HCT116 (cell line): ENCODE measurements at regions not wholly inside any gene's neighbourhood (a gene's known extent, or its start where the extent isn't known, plus 50 kb on each side); places are given as distances from the start of the nearest gene placed in this dataset.

Source experiments
- POLR2A ChIP-seq: IDR thresholded peaks from 2 replicates; pipeline ENCODE4 v1.7.0; 2011; ENCODE audit warnings: borderline replicate concordance; ENCODE audit not compliant: insufficient read depth, insufficient read length; ENCODE audit errors: extremely low read depth
- TF ChIP-seq, protein P1 (sequence below), 3 experiments: fragments of 200-600 bp in 1 of 3; sonication (generic) in 1 of 3; IDR thresholded peaks in 2 of 3; conservative IDR thresholded peaks in 1 of 3; 2 replicates each; pipeline ENCODE4 v1.5.1; 2012 to 2017; ENCODE audit warnings: low read depth in 2 of 3, low read length in 2 of 3, antibody characterized with exemption in 1 of 3, borderline replicate concordance in 1 of 3, control low read depth in 1 of 3, mild to moderate bottlenecking in 1 of 3, mixed read lengths in 1 of 3, mixed run types in 1 of 3, moderate library complexity in 1 of 3; ENCODE audit not compliant: insufficient read depth in 1 of 3

DNA sequence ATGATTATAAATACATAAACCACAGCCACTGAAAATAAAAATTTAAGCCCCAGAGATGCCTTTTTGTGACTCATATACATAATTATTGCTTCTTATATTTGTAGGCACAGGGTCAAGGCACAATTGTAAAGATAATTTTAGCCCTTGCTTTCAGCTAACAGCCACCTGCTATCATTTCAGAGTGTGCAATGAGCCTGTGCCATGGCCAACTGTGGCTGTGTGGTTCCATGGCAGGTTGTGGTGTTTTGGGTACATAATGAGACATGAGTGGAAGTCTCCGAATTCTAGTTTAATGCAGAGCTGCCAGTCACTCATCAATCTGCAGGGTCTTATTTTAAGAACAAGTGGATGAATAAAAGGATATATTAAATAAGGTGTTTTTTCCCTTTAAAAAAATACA, 346.9 kb upstream of the SNX7 start:
- TF ChIP-seq, protein P1, sequence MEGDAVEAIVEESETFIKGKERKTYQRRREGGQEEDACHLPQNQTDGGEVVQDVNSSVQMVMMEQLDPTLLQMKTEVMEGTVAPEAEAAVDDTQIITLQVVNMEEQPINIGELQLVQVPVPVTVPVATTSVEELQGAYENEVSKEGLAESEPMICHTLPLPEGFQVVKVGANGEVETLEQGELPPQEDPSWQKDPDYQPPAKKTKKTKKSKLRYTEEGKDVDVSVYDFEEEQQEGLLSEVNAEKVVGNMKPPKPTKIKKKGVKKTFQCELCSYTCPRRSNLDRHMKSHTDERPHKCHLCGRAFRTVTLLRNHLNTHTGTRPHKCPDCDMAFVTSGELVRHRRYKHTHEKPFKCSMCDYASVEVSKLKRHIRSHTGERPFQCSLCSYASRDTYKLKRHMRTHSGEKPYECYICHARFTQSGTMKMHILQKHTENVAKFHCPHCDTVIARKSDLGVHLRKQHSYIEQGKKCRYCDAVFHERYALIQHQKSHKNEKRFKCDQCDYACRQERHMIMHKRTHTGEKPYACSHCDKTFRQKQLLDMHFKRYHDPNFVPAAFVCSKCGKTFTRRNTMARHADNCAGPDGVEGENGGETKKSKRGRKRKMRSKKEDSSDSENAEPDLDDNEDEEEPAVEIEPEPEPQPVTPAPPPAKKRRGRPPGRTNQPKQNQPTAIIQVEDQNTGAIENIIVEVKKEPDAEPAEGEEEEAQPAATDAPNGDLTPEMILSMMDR (IDR thresholded peaks at IDR 0.05 in 2 of 3, conservative IDR thresholded peaks at IDR 0.05 in 1 of 3; ENCODE audit: borderline replicate concordance in 1 of 3, insufficient read depth in 1 of 3, low read depth in 2 of 3, low read length in 2 of 3), result no peak
- TF ChIP-seq POLR2A, result no peak
